HCT116 (cell line): ENCODE measurements at regions not wholly inside any gene's neighbourhood (a gene's known extent, or its start where the extent isn't known, plus 50 kb on each side); places are given as distances from the start of the nearest gene placed in this dataset.

Experiments used
- ATAC-seq: fragments of 200-7000 bp; cut with Tn5 transposase; 2 replicates; pipeline ENCODE4 v1.9.1; 2020; ENCODE audit warnings: mild to moderate bottlenecking, moderate library complexity
- BruUV-seq: library from RNA; stranded (reverse); fragments of 400-500 nt; replicated peaks from 2 replicates; lab custom pipeline; 2021; lab: Mats Ljungman, UMichigan
- CTCF ChIA-PET: fragments of 300-600 bp; sonication (Branson Sonifier 250); formaldehyde crosslinking; loops from one replicate; lab custom pipeline; 2021; ENCODE audit warnings: antibody characterized with exemption; lab: Charles Lee
- POLR2A ChIA-PET: fragments of 300-600, 350-600 bp; sonication (Branson Sonifier 250); formaldehyde crosslinking; loops from one replicate; lab custom pipeline; 2021; ENCODE audit warnings: antibody characterized with exemption; lab: Charles Lee
- RAD21 ChIA-PET, 2 experiments: fragments of 300-600 bp; sonication (Branson Sonifier 250); formaldehyde crosslinking; loops; one replicate each; lab custom pipeline; 2023; ENCODE audit warnings: low total read pairs in 2 of 2; ENCODE audit not compliant: uncharacterized antibody in 2 of 2, unreplicated experiment in 2 of 2, low non-redundant PET in 1 of 2; lab: Charles Lee
- DNase-seq: peaks from one replicate; pipeline ENCODE4 v3.0.0-alpha.2; 2010; ENCODE audit warnings: low read depth, low spot score
- H2AFZ ChIP-seq: fragments of 200-600 bp; shearing (Covaris generic), sonication (generic); 2 replicates; pipeline ENCODE4 v1.6.1; 2017; ENCODE audit warnings: low read depth, mixed run types, mixed read lengths, antibody characterized with exemption, low read length; ENCODE audit not compliant: poor library complexity, severe bottlenecking
- H3K27ac ChIP-seq: 2 replicates; pipeline ENCODE4 v1.5.1; 2012; ENCODE audit warnings: low read depth, low read length
- H3K27me3 ChIP-seq: fragments of 200-600 bp; sonication (generic); 2 replicates; pipeline ENCODE4 v1.6.1; 2016; ENCODE audit warnings: mixed run types, low read length, mixed read lengths; ENCODE audit not compliant: insufficient read depth
- H3K36me3 ChIP-seq, 2 experiments: fragments of 200-500 bp in 1 of 2; fragments of 200-600 bp in 1 of 2; sonication (Bioruptor generic) in 1 of 2; sonication (generic) in 1 of 2; 2 replicates each; pipeline versions ENCODE4 v1.5.1 to v1.6.1; 2014 to 2016; ENCODE audit warnings: low read length in 2 of 2, inconsistent platforms in 1 of 2, mixed read lengths in 1 of 2, mixed run types in 1 of 2; ENCODE audit not compliant: insufficient read depth in 2 of 2, control insufficient read depth in 1 of 2
- H3K4me1 ChIP-seq, 2 experiments: fragments of 200-600 bp in 1 of 2; sonication (generic) in 1 of 2; 2 replicates each; pipeline versions ENCODE4 v1.5.1 to v1.6.1; 2012 to 2017; ENCODE audit warnings: low read length in 2 of 2, inconsistent platforms in 1 of 2, mild to moderate bottlenecking in 1 of 2, mixed read lengths in 1 of 2, mixed run types in 1 of 2, moderate library complexity in 1 of 2; ENCODE audit not compliant: insufficient read depth in 2 of 2, control insufficient read depth in 1 of 2
- H3K4me2 ChIP-seq: fragments of 200-600 bp; sonication (generic); 2 replicates; pipeline ENCODE4 v1.6.1; 2017; ENCODE audit warnings: mixed run types, low read length, mixed read lengths
- H3K4me3 ChIP-seq, 2 experiments: fragments of 200-600 bp in 1 of 2; sonication (generic) in 1 of 2; replicated peaks in 1 of 2; 2 replicates each; pipeline ENCODE4 v1.5.1; 2011 to 2016; ENCODE audit warnings: low read length in 2 of 2, control low read depth in 1 of 2, low read depth in 1 of 2, mild to moderate bottlenecking in 1 of 2, mixed read lengths in 1 of 2, mixed run types in 1 of 2
- H3K79me2 ChIP-seq: fragments of 200-600 bp; sonication (generic); 2 replicates; pipeline ENCODE4 v1.6.1; 2017; ENCODE audit warnings: mild to moderate bottlenecking, mixed run types, low read length, moderate library complexity, mixed read lengths; ENCODE audit not compliant: insufficient read depth
- H3K9ac ChIP-seq: fragments of 200-600 bp; sonication (generic); 2 replicates; pipeline ENCODE4 v1.6.1; 2016; ENCODE audit warnings: low read length, mixed read lengths
- H3K9me2 ChIP-seq: fragments of 200-600 bp; sonication (generic), shearing (Covaris generic); 2 replicates; pipeline ENCODE4 v1.6.1; 2017; ENCODE audit warnings: mixed run types, mild to moderate bottlenecking, moderate library complexity; ENCODE audit not compliant: insufficient read depth
- H3K9me3 ChIP-seq, 2 experiments: fragments of 200-500 bp in 1 of 2; fragments of 200-600 bp in 1 of 2; sonication (Bioruptor generic) in 1 of 2; sonication (generic) in 1 of 2; 2 replicates each; pipeline ENCODE4 v1.6.1; 2014 to 2017; ENCODE audit warnings: low read length in 2 of 2, mixed read lengths in 2 of 2, inconsistent platforms in 1 of 2, low read depth in 1 of 2, mild to moderate bottlenecking in 1 of 2, mixed run types in 1 of 2, moderate library complexity in 1 of 2; ENCODE audit not compliant: control insufficient read depth in 1 of 2, insufficient read depth in 1 of 2
- H4K20me1 ChIP-seq: fragments of 200-600 bp; sonication (generic), shearing (Covaris generic); 2 replicates; pipeline ENCODE4 v1.6.1; 2017; ENCODE audit warnings: mixed run types, mild to moderate bottlenecking, moderate library complexity; ENCODE audit not compliant: insufficient read depth
- CEBPB ChIP-seq: IDR thresholded peaks from 2 replicates; pipeline ENCODE4 v1.6.1; 2012; ENCODE audit warnings: low read depth
- EGR1 ChIP-seq: IDR thresholded peaks from 2 replicates; pipeline ENCODE4 v1.6.1; 2012; ENCODE audit warnings: low read depth
- EZH2 ChIP-seq: fragments of 200-600 bp; sonication (generic); IDR thresholded peaks from 2 replicates; pipeline ENCODE4 v1.6.1; 2017; ENCODE audit warnings: antibody characterized with exemption, mixed run types
- EZH2phosphoT487 ChIP-seq: fragments of 200-600 bp; IDR thresholded peaks from 2 replicates; pipeline ENCODE4 v1.6.1; 2018; ENCODE audit warnings: antibody characterized with exemption, borderline replicate concordance
- JUND ChIP-seq: IDR thresholded peaks from 2 replicates; pipeline ENCODE4 v1.6.1; 2012
- POLR2AphosphoS5 ChIP-seq: IDR thresholded peaks from 2 replicates; pipeline ENCODE4 v1.6.1; 2011; ENCODE audit warnings: mild to moderate bottlenecking, low read depth, low read length, moderate library complexity
- SIN3A ChIP-seq: IDR thresholded peaks from 2 replicates; pipeline ENCODE4 v1.6.1; 2012; ENCODE audit warnings: low read depth
- SP1 ChIP-seq: IDR thresholded peaks from 2 replicates; pipeline ENCODE4 v1.6.1; 2012; ENCODE audit warnings: low read depth
- YY1 ChIP-seq: IDR thresholded peaks from 2 replicates; pipeline ENCODE4 v1.6.1; 2011; ENCODE audit warnings: low read length, low read depth, moderate library complexity, mild to moderate bottlenecking; ENCODE audit not compliant: insufficient replicate concordance; ENCODE audit errors: extremely low read depth
- ZNF274 ChIP-seq: fragments of 200-500 bp; sonication (Bioruptor generic); IDR thresholded peaks from 2 replicates; pipeline ENCODE4 v1.6.1; 2014; ENCODE audit warnings: mild to moderate bottlenecking, low read depth, low read length, inconsistent platforms
- intact Hi-C: fragments of 100-400 bp; cut with micrococcal nuclease; formaldehyde crosslinking; loops from 2 replicates; pipeline ENCODE4 v1.10.0; 2022
- TF ChIP-seq, protein P1 (sequence below): IDR thresholded peaks from 2 replicates; pipeline ENCODE4 v1.6.1; 2012
- TF ChIP-seq, protein P2 (sequence below): IDR thresholded peaks from 2 replicates; pipeline ENCODE4 v1.6.1; 2012; ENCODE audit warnings: low read depth

DNA sequence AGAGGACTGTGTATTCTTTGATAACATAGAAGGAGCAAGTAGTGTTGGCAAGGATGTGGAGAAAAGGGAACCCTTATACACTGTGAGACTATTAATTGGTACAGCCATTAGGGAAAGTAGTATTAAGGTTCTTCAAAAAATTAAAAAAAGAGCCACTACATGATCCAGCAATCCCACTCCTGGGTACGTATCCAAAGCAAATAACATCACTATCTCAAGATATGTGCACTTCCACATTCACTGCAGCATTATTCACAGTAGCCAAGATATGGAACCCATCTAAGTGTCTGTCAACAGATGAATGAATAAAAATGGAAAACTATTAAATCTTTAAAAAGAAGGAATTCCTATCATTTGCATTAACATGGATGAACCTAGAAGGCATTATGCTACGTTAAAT is 693.2 kb upstream of the RIOK2 start:
- H3K4me2 ChIP-seq = no peak overlapping the region
- H3K36me3 ChIP-seq = no peaks in the 10 kb centered on the region
- no peaks in the 10 kb centered on the region for H3K79me2 ChIP-seq
- RAD21 ChIA-PET = no interaction called here
- no TSS peak for BruUV-seq
- TF ChIP-seq EZH2phosphoT487 (no peak), JUND (no peak), EGR1 (no peak), POLR2AphosphoS5 (no peak), SIN3A (no peak), CEBPB (no peak), YY1 (no peak), SP1 (no peak), EZH2 (no peak), ZNF274 (no peak)
- TF ChIP-seq, protein P1, sequence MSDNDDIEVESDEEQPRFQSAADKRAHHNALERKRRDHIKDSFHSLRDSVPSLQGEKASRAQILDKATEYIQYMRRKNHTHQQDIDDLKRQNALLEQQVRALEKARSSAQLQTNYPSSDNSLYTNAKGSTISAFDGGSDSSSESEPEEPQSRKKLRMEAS = no peak
- TF ChIP-seq, protein P2, sequence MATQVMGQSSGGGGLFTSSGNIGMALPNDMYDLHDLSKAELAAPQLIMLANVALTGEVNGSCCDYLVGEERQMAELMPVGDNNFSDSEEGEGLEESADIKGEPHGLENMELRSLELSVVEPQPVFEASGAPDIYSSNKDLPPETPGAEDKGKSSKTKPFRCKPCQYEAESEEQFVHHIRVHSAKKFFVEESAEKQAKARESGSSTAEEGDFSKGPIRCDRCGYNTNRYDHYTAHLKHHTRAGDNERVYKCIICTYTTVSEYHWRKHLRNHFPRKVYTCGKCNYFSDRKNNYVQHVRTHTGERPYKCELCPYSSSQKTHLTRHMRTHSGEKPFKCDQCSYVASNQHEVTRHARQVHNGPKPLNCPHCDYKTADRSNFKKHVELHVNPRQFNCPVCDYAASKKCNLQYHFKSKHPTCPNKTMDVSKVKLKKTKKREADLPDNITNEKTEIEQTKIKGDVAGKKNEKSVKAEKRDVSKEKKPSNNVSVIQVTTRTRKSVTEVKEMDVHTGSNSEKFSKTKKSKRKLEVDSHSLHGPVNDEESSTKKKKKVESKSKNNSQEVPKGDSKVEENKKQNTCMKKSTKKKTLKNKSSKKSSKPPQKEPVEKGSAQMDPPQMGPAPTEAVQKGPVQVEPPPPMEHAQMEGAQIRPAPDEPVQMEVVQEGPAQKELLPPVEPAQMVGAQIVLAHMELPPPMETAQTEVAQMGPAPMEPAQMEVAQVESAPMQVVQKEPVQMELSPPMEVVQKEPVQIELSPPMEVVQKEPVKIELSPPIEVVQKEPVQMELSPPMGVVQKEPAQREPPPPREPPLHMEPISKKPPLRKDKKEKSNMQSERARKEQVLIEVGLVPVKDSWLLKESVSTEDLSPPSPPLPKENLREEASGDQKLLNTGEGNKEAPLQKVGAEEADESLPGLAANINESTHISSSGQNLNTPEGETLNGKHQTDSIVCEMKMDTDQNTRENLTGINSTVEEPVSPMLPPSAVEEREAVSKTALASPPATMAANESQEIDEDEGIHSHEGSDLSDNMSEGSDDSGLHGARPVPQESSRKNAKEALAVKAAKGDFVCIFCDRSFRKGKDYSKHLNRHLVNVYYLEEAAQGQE = no peak
- H3K4me3 ChIP-seq = no peak overlapping the region
- intact Hi-C loops = no loop called here
- no peak overlapping the region for H3K9ac ChIP-seq
- no peaks in the 10 kb centered on the region for H3K27me3 ChIP-seq
- no peaks in the 10 kb centered on the region for H3K4me1 ChIP-seq
- CTCF ChIA-PET = no interaction called here
- ATAC-seq (no peak), DNase-seq (no peak)
- H3K9me2 ChIP-seq = no peaks in the 10 kb centered on the region
- no peak overlapping the region for H3K27ac ChIP-seq
- no peaks in the 10 kb centered on the region for H4K20me1 ChIP-seq
- POLR2A ChIA-PET = no interaction called here
- H2AFZ ChIP-seq = no peak overlapping the region
- H3K9me3 ChIP-seq = no peaks in the 10 kb centered on the region
